Tibial nerve (tissue), 4 donors: ENCODE measurements at regions not wholly inside any gene's neighbourhood (a gene's known extent, or its start where the extent isn't known, plus 50 kb on each side); places are given as distances from the start of the nearest gene placed in this dataset.

Experiments
- DNase-seq, 2 donors: peaks; one replicate each; pipeline ENCODE4 v3.0.0-alpha.2; 2019; ENCODE audit warnings: low spot score in 2 of 2
- H3K27ac ChIP-seq, 4 donors: fragments of 200-600 bp; sonication (generic) in 3 of 4; one replicate each; pipeline ENCODE4 v1.5.1; 2017 to 2019; ENCODE audit warnings: mild to moderate bottlenecking in 1 of 4
- H3K27me3 ChIP-seq, 2 donors: fragments of 200-600 bp; sonication (generic) in 1 of 2; one replicate each; pipeline versions ENCODE4 v1.5.1 to v1.6.0; 2017 to 2019
- H3K36me3 ChIP-seq, 3 donors: fragments of 200-600 bp; sonication (generic); one replicate each; pipeline ENCODE4 v1.5.1; 2018 to 2019
- H3K4me1 ChIP-seq, 4 donors: fragments of 200-600 bp; sonication (generic) in 3 of 4; one replicate each; pipeline ENCODE4 v1.5.1; 2017 to 2019
- H3K4me3 ChIP-seq, 4 donors: fragments of 200-600 bp; sonication (generic) in 3 of 4; one replicate each; pipeline ENCODE4 v1.5.1; 2017 to 2019; ENCODE audit warnings: mild to moderate bottlenecking in 1 of 4, moderate library complexity in 1 of 4
- H3K9me3 ChIP-seq, 4 donors: fragments of 200-600 bp; sonication (generic) in 3 of 4; one replicate each; pipeline ENCODE4 v1.5.1; 2017 to 2019
- CTCF ChIP-seq, 5 experiments: fragments of 200-600 bp in 3 of 5; fragments of 450-650 bp in 2 of 5; sonication (generic) in 3 of 5; IDR thresholded peaks; one replicate each; pipeline ENCODE4 v1.5.1; 2016 to 2019; ENCODE audit warnings: antibody characterized with exemption in 5 of 5, mild to moderate bottlenecking in 3 of 5, moderate library complexity in 2 of 5
- EP300 ChIP-seq, 2 donors: sonication (generic); formaldehyde crosslinking; IDR thresholded peaks; one replicate each; pipeline ENCODE4 v1.6.1; 2017; ENCODE audit warnings: antibody characterized with exemption in 2 of 2, mild to moderate bottlenecking in 1 of 2
- POLR2A ChIP-seq, 2 donors: fragments of 450-650 bp; IDR thresholded peaks; one replicate each; pipeline ENCODE4 v1.6.1; 2017; ENCODE audit warnings: antibody characterized with exemption in 2 of 2, mild to moderate bottlenecking in 2 of 2, moderate library complexity in 2 of 2
- WGBS, 2 donors: methylation state at CpG; one replicate each; pipeline ENCODE4 v1.1.5; 2018; 5-methylcytosine and 5-hydroxymethylcytosine counted together

GRCh38 chr4:24013668-24014422 lies 124.0 kb upstream of the PPARGC1A start:
- no peak for TF ChIP-seq CTCF (IDR thresholded peaks at IDR 0.05)
- TF ChIP-seq EP300 (IDR thresholded peaks at IDR 0.05) = no peak
- TF ChIP-seq POLR2A (IDR thresholded peaks at IDR 0.05) = no peak
- 56 to 67% methylated on average over 8 of the region's 8 CpGs for WGBS, 2 donors
- no peaks in the 10 kb centered on the region for H3K9me3 ChIP-seq

GRCh38 chr4:24010994-24011393 lies 121.1 kb upstream of the PPARGC1A start:
- no peak for DNase-seq
- H3K4me1 ChIP-seq = no peaks in the 10 kb centered on the region
- H3K9me3 ChIP-seq = no peaks in the 10 kb centered on the region
- H3K36me3 ChIP-seq = no peaks in the 10 kb centered on the region
- no peak for TF ChIP-seq CTCF (IDR thresholded peaks at IDR 0.05)
- no peaks in the 10 kb centered on the region for H3K27me3 ChIP-seq
- H3K4me3 ChIP-seq = no peak overlapping the region
- no peak overlapping the region for H3K27ac ChIP-seq
- 58 to 67% methylated on average over 1 of the region's 1 CpG for whole genome bisulfite sequencing, 2 donors

More at GRCh38 chr4:24013668-24014422, 124.0 kb upstream of the PPARGC1A start:
- no peaks in the 10 kb centered on the region for H3K27me3 ChIP-seq
- H3K27ac ChIP-seq = no peak overlapping the region
- no peaks in the 10 kb centered on the region for H3K4me1 ChIP-seq
- DNase-seq = no peak
- no peak overlapping the region for H3K4me3 ChIP-seq
- H3K36me3 ChIP-seq = no peaks in the 10 kb centered on the region

GRCh38 chr4:24010573-24010972 lies 120.7 kb upstream of the PPARGC1A start:
- no peaks in the 10 kb centered on the region for H3K9me3 ChIP-seq
- H3K27me3 ChIP-seq = no peaks in the 10 kb centered on the region

DNA sequence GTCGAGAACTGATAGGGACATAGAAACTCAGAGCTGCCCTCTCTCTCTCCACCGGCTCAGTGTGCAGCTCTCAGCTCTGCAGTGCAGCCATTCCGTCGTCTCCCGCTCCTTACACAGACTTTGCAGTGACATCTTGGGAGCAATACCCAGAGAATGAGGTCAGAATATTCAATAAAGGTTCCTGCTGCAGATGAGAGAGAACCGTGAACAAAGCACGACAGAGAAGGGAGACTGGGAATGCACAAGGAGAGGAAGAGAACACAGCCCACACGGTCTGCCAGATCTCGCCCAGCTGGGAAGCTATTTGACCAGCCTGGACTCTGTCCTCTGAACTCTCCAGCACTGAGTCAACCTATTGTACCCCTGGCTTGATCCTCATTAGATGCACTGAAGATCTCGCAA lies 118.0 kb upstream of the PPARGC1A start:
- Histone ChIP-seq H3K4me3 (no peak overlapping the region), H3K36me3 (no peaks in the 10 kb centered on the region), H3K27ac (no peak overlapping the region), H3K9me3 (no peaks in the 10 kb centered on the region), H3K4me1 (no peaks in the 10 kb centered on the region), H3K27me3 (no peaks in the 10 kb centered on the region)
- DNase-seq = no peak
- TF ChIP-seq POLR2A (IDR thresholded peaks at IDR 0.05) (no peak), CTCF (IDR thresholded peaks at IDR 0.05) (no peak), EP300 (IDR thresholded peaks at IDR 0.05) (no peak)
- WGBS, 2 donors = 24 to 36% methylated on average over 10 of the region's 10 CpGs

More at GRCh38 chr4:24010573-24010972, 120.7 kb upstream of the PPARGC1A start:
- no peak overlapping the region for H3K4me3 ChIP-seq
- WGBS, 2 donors = 38 to 48% methylated on average over 3 of the region's 3 CpGs
- DNase-seq = no peak
- no peaks in the 10 kb centered on the region for H3K4me1 ChIP-seq
- no peaks in the 10 kb centered on the region for H3K36me3 ChIP-seq
- no peak overlapping the region for H3K27ac ChIP-seq
- TF ChIP-seq POLR2A (IDR thresholded peaks at IDR 0.05) (no peak), CTCF (IDR thresholded peaks at IDR 0.05) (no peak), EP300 (IDR thresholded peaks at IDR 0.05) (no peak)

GRCh38 chr4:24006269-24006668 lies 116.4 kb upstream of the PPARGC1A start:
- WGBS, 2 donors = 93 to 100% methylated on average over 1 of the region's 1 CpG
- DNase-seq = no peak
- H3K27ac ChIP-seq = no peak overlapping the region
- TF ChIP-seq CTCF (IDR thresholded peaks at IDR 0.05) (no peak), POLR2A (IDR thresholded peaks at IDR 0.05) (no peak), EP300 (IDR thresholded peaks at IDR 0.05) (no peak)
- no peaks in the 10 kb centered on the region for H3K4me1 ChIP-seq
- H3K36me3 ChIP-seq = no peaks in the 10 kb centered on the region
- no peak overlapping the region for H3K4me3 ChIP-seq
- H3K9me3 ChIP-seq = no peaks in the 10 kb centered on the region
- no peaks in the 10 kb centered on the region for H3K27me3 ChIP-seq
